NT2/D1 (cell line): ENCODE measurements at regions not wholly inside any gene's neighbourhood (a gene's known extent, or its start where the extent isn't known, plus 50 kb on each side); places are given as distances from the start of the nearest gene placed in this dataset.

Experiments used
- SUZ12 ChIP-seq: IDR thresholded peaks from 2 replicates; pipeline ENCODE4 v1.6.1; 2011; ENCODE audit not compliant: insufficient read length, insufficient read depth; ENCODE audit errors: extremely low read depth
- YY1 ChIP-seq: IDR thresholded peaks from 2 replicates; pipeline ENCODE4 v1.6.1; 2011; ENCODE audit not compliant: insufficient read length, insufficient read depth
- ZNF274 ChIP-seq: IDR thresholded peaks from 2 replicates; pipeline ENCODE4 v1.6.1; 2011; ENCODE audit warnings: mild to moderate bottlenecking, low read depth, low read length

- no peak for TF ChIP-seq YY1
- TF ChIP-seq SUZ12, result no peak
- no peak for TF ChIP-seq ZNF274
Observed at GRCh38 chr6:166864333-166864732, 92.0 kb downstream of the RNASET2 start.
